ENCODE measurements at regions not wholly inside any gene's neighbourhood (a gene's known extent, or its start where the extent isn't known, plus 50 kb on each side); places are given as distances from the start of the nearest gene placed in this dataset.

GRCh38 chr11:103661991-103662390 is 374.4 kb upstream of the DDI1 start:
- no peak for TF ChIP-seq CTCF (IDR thresholded peaks at IDR 0.05; ENCODE audit: control insufficient read depth, insufficient read depth, low read depth, low read length, missing control alignments)
- DNase-seq (ENCODE audit: low read depth): no peak
- no peak overlapping the region for H3K4me3 ChIP-seq (ENCODE audit: control insufficient read depth, low read depth, low read length)

- no peak for DNase-seq (ENCODE audit: low read depth)
- H3K4me3 ChIP-seq (ENCODE audit: control insufficient read depth, low read depth, low read length): no peak overlapping the region
- TF ChIP-seq CTCF (IDR thresholded peaks at IDR 0.05; ENCODE audit: control insufficient read depth, insufficient read depth, low read depth, low read length, missing control alignments): no peak
Measured at GRCh38 chr11:103662880-103663279, 373.6 kb upstream of the DDI1 start.

- no peak for DNase-seq (ENCODE audit: low read depth)
- no peak overlapping the region for H3K4me3 ChIP-seq (ENCODE audit: control insufficient read depth, low read depth, low read length)
- TF ChIP-seq CTCF (IDR thresholded peaks at IDR 0.05; ENCODE audit: control insufficient read depth, insufficient read depth, low read depth, low read length, missing control alignments): no peak
Measured at GRCh38 chr11:103668859-103669258, 367.6 kb upstream of the DDI1 start.

GRCh38 chr11:103671143-103671651 is 365.2 kb upstream of the DDI1 start:
- H3K4me3 ChIP-seq (ENCODE audit: control insufficient read depth, low read depth, low read length): no peak overlapping the region
- DNase-seq (ENCODE audit: low read depth): no peak
- no peak for TF ChIP-seq CTCF (IDR thresholded peaks at IDR 0.05; ENCODE audit: control insufficient read depth, insufficient read depth, low read depth, low read length, missing control alignments)

GRCh38 chr11:103673773-103674172 is 362.7 kb upstream of the DDI1 start:
- TF ChIP-seq CTCF (IDR thresholded peaks at IDR 0.05; ENCODE audit: control insufficient read depth, insufficient read depth, low read depth, low read length, missing control alignments): no peak
- DNase-seq (ENCODE audit: low read depth): peak; percentile 20
- no peak overlapping the region for H3K4me3 ChIP-seq (ENCODE audit: control insufficient read depth, low read depth, low read length)

- no peak for TF ChIP-seq CTCF (IDR thresholded peaks at IDR 0.05; ENCODE audit: control insufficient read depth, insufficient read depth, low read depth, low read length, missing control alignments)
- DNase-seq (ENCODE audit: low read depth): no peak
- no peak overlapping the region for H3K4me3 ChIP-seq (ENCODE audit: control insufficient read depth, low read depth, low read length)
Measured at GRCh38 chr11:103676413-103676812, 360.0 kb upstream of the DDI1 start.

GRCh38 chr11:103680826-103681225 is 355.6 kb upstream of the DDI1 start:
- no peak overlapping the region for H3K4me3 ChIP-seq (ENCODE audit: control insufficient read depth, low read depth, low read length)
- no peak for DNase-seq (ENCODE audit: low read depth)
- TF ChIP-seq CTCF (IDR thresholded peaks at IDR 0.05; ENCODE audit: control insufficient read depth, insufficient read depth, low read depth, low read length, missing control alignments): no peak
